ENCODE measurements at regions not wholly inside any gene's neighbourhood (a gene's known extent, or its start where the extent isn't known, plus 50 kb on each side); places are given as distances from the start of the nearest gene placed in this dataset.

DNA sequence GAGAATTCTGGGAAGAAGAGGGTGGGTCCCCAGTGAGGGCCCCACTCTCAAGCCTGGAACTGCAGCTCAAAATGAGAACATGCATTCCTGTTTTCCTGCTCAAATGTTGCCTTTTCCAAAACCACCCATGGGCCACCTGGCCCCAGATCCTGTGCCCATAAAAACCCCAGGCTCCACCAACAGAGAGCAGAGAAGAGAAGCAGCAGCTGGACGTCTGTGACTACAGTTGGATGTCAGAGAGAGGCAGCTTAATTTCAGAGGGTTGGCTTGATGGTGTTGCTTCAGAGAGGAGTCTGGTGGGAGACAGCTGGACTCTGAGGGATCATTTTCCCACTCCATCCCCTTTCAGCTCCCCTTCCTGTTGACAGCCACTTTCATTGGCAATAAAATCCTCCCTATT, 256.4 kb downstream of the FZD1 start:
- no TSS peak for BruUV-seq (replicated peaks)
- CTCF ChIA-PET = no interaction called here

More for the DNA sequence above, 256.4 kb downstream of the FZD1 start:
- Histone ChIP-seq H3K9ac (ENCODE audit: control insufficient read depth, insufficient read depth, low read length) (no peak overlapping the region), H3K27ac (ENCODE audit: control insufficient read depth, insufficient read depth) (no peak overlapping the region), H3K36me3 (ENCODE audit: control insufficient read depth in 2 of 2, insufficient read depth in 2 of 2, low read length in 1 of 2) (no peaks in the 10 kb centered on the region), H2AFZ (ENCODE audit: control insufficient read depth, low read depth, low read length) (no peak overlapping the region), H3K79me2 (ENCODE audit: control insufficient read depth, insufficient read depth, low read length) (no peaks in the 10 kb centered on the region), H4K20me1 (ENCODE audit: control insufficient read depth, insufficient read depth) (no peaks in the 10 kb centered on the region), H3K9me3 (replicated peaks; ENCODE audit: control insufficient read depth, insufficient read depth, low read length) (no peaks in the 10 kb centered on the region), H3K4me3 (no peak overlapping the region), H3K4me2 (ENCODE audit: control insufficient read depth, insufficient read depth) (no peak overlapping the region), H3K27me3 (replicated peaks in 1 of 2; ENCODE audit: control insufficient read depth in 2 of 2, insufficient read depth in 2 of 2, low read length in 1 of 2) (no peaks in the 10 kb centered on the region), H3K4me1 (ENCODE audit: control insufficient read depth, insufficient read depth, low read length) (no peaks in the 10 kb centered on the region)
- SMC1A ChIA-PET (ENCODE audit: uncharacterized antibody, unreplicated experiment) = no interaction called here
- in situ Hi-C loops (cut with MboI) (no loop called here), intact Hi-C loops (cut with micrococcal nuclease; ENCODE audit: unreplicated experiment) (no loop called here)
- ATAC-seq (no peak), FAIRE-seq (no peak), DNase-seq (ENCODE audit: low read depth, low spot score) (no peak)
- no peak for TF ChIP-seq POU2F2 (IDR thresholded peaks at IDR 0.05; ENCODE audit: borderline replicate concordance, low read depth, low read length)
- no peak for TF ChIP-seq MTA2 (IDR thresholded peaks at IDR 0.05; ENCODE audit: low read depth)
- TF ChIP-seq, protein P1, sequence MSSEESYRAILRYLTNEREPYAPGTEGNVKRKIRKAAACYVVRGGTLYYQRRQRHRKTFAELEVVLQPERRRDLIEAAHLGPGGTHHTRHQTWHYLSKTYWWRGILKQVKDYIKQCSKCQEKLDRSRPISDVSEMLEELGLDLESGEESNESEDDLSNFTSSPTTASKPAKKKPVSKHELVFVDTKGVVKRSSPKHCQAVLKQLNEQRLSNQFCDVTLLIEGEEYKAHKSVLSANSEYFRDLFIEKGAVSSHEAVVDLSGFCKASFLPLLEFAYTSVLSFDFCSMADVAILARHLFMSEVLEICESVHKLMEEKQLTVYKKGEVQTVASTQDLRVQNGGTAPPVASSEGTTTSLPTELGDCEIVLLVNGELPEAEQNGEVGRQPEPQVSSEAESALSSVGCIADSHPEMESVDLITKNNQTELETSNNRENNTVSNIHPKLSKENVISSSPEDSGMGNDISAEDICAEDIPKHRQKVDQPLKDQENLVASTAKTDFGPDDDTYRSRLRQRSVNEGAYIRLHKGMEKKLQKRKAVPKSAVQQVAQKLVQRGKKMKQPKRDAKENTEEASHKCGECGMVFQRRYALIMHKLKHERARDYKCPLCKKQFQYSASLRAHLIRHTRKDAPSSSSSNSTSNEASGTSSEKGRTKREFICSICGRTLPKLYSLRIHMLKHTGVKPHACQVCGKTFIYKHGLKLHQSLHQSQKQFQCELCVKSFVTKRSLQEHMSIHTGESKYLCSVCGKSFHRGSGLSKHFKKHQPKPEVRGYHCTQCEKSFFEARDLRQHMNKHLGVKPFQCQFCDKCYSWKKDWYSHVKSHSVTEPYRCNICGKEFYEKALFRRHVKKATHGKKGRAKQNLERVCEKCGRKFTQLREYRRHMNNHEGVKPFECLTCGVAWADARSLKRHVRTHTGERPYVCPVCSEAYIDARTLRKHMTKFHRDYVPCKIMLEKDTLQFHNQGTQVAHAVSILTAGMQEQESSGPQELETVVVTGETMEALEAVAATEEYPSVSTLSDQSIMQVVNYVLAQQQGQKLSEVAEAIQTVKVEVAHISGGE (CRISPR knock-in tag; IDR thresholded peaks at IDR 0.05) = no peak
- TF ChIP-seq BMI1 (IDR thresholded peaks at IDR 0.05; ENCODE audit: borderline replicate concordance) = no peak
- TF ChIP-seq SMAD5 (IDR thresholded peaks at IDR 0.05; ENCODE audit: low read depth) = no peak
- no peak for TF ChIP-seq ZNF274 (IDR thresholded peaks at IDR 0.05; ENCODE audit: insufficient read depth, insufficient read length)
- TF ChIP-seq RCOR1 (conservative IDR thresholded peaks at IDR 0.05; ENCODE audit: low read depth, low read length) = no peak
- TF ChIP-seq KDM1A (IDR thresholded peaks at IDR 0.05; ENCODE audit: borderline replicate concordance) = no peak
- no peak for TF ChIP-seq PML (IDR thresholded peaks at IDR 0.05; ENCODE audit: low read length)
- TF ChIP-seq, protein P2, sequence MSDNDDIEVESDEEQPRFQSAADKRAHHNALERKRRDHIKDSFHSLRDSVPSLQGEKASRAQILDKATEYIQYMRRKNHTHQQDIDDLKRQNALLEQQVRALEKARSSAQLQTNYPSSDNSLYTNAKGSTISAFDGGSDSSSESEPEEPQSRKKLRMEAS (IDR thresholded peaks at IDR 0.05; ENCODE audit: low read depth, low read length) = no peak
- 0% methylated on average over 1 of the region's 1 CpG for WGBS (ENCODE audit: insufficient coverage, insufficient replicate concordance, low lambda C conversion rate, missing lambda C conversion rate)
- POLR2A ChIA-PET = no interaction called here
- RAD21 ChIA-PET (ENCODE audit: unreplicated experiment) = no interaction called here
